ENCODE measurements at regions not wholly inside any gene's neighbourhood (a gene's known extent, or its start where the extent isn't known, plus 50 kb on each side); places are given as distances from the start of the nearest gene placed in this dataset.

GRCh38 chr11:69413993-69414392 is 67.5 kb upstream of the LINC01488 start:
- DNase-seq (ENCODE audit: low read depth, low spot score): no peak

DNA sequence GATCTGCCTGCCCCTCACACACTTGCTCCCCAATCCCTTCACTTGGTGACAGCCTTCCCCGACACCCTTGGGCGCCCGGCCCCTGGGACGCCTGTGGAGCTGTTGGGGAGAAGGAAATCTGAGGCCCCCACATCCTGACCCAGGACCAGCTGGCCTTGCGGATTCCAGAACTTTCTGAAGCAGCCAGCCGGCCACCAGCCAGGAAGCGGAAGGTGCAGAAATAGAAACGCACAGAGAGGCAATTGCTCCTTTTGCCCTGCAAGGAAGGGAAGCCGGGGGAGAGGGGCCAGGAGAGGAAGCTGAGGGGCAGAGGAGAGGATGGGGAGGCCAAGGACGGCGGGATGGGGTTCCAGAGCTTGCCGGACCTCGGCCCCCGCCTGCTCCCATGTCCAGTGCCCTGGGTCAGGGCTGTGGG is 66.7 kb upstream of the LINC01488 start:
- no peak for DNase-seq (ENCODE audit: low read depth, low spot score)

DNA sequence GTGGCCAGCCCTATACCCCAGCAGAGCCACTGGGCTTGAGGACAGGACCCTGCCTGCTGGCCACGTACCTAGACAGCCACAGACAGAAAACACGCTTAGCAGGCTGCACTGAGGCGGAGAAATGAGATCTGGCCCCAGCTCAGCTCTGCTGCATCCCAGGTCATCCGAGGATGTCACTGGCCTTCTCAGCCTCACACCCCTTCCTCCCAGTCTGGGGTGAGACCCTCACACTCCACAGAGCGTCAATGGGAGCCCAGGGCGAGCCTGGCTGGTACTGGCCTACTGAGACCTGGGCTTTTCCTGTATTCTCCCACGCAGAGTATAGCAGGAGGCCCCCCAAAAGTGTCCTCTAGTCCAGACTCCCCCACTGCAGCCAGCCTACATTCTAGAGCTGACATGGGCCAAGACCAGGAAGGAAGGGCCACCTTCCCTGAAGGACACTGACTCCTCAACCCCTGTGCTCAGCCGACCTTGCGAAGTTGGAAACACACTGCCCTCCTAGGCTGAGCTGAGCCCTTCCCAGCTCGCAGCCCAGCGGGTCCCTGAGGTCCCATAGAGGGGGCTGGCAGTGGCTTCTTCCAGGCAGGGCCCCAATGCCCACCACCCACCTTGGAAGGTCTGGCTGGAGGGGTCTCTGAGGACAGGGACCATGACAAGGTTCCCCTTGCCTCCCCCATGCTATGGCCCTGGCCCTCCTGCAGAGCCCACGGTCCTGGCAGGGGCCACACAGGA is 65.9 kb upstream of the LINC01488 start:
- DNase-seq (ENCODE audit: low read depth, low spot score): no peak

GRCh38 chr11:69416143-69416515 is 65.3 kb upstream of the LINC01488 start:
- no peak for DNase-seq (ENCODE audit: low read depth, low spot score)

DNA sequence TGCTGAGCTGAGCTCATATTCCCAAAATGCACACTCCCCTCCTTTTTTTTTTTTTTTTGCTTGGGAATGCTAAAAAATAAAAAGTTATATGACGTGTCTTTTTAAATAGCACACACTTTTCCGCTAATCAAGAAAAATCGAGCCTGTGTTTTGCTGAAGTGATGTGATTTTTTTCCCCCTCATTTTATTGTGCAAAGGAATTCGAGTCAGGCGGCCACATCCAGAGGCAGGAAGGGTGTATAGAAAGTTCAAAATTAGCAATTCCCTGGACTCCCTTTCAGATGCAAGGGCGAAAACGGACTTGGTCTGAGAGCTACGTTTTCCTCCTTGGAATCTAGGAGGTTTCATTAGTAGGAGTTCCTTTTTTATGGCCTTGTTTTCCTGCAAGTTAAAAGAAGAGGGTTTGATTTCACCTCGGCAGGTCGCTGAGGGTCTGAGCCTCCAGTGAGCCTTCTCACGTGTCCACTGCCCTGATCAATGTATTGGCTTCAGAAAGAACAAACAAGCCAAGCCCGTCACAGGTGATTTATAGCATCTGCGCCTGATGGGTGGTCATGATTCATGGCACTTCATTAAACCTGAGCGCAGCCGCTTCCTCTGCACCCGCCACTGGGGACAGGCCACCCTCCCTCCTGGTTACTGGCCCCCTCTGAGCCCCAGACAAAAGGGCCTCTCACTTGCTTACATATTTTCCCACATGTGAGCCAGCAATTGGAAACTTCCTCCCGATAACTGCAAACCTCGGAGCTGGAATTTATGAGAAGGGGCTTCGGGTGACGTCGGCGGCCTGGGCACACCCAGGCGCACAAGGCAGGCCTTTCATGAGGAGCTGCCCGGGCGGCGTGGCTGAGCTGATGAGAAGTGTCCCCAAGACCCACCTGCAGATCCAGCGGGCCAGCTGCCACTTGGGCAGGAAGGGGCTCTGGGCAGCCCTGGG is 64.4 kb upstream of the LINC01488 start:
- DNase-seq (ENCODE audit: low read depth, low spot score): no peak

DNA sequence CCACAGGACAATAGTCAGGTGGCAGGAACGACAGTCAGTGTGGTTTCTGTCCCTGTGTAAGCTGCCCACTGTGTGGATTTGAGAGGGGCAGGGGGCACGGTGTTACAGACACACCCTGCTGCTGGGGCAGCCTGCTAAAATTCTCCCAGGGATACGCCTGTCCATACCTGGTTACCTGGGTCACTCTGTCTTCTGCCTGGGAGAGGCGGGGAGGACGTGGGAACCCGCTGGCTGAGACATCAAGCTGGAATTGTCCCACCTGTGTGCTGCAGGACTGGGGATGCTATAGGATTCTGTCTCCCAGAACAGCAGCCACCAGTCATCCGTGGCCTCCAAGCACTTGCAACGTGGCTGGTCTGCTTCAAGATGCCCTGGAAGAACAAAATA is 63.8 kb upstream of the LINC01488 start:
- no peak for DNase-seq (ENCODE audit: low read depth, low spot score)

DNA sequence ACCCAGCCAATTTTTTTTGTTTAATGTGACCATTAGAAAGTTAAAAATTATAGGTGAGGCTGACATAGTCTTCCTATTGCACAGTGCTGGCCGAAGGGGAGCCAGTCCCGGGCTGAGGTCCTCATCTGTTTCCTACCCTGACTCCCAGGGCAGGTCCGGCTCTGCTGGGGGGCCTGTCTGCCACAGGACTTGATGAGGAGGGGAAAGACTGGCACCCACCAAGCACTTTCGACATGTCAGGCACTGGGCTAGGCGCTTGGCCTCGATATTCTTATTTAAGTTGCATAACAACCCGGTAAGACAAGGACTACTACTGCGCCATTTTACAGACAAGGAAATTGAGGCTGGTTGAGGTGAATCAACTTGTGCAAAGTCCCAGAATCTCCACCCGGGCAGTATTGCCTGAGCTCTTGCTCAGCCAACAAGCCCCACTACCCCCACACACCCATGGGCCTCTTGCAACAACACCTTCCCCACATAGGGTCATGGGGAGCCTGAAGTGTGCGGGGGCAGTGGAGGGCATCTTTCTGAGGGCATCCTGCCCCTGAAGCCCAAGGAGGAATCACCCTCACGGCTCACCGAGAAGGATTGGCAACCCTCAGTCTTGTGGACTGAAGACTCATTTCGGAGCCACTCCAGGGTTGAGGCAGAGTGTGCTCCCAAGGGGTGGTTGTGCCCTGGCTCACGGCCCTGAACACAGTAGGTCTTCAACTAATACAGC is 62.7 kb upstream of the LINC01488 start:
- DNase-seq (ENCODE audit: low read depth, low spot score): no peak

DNA sequence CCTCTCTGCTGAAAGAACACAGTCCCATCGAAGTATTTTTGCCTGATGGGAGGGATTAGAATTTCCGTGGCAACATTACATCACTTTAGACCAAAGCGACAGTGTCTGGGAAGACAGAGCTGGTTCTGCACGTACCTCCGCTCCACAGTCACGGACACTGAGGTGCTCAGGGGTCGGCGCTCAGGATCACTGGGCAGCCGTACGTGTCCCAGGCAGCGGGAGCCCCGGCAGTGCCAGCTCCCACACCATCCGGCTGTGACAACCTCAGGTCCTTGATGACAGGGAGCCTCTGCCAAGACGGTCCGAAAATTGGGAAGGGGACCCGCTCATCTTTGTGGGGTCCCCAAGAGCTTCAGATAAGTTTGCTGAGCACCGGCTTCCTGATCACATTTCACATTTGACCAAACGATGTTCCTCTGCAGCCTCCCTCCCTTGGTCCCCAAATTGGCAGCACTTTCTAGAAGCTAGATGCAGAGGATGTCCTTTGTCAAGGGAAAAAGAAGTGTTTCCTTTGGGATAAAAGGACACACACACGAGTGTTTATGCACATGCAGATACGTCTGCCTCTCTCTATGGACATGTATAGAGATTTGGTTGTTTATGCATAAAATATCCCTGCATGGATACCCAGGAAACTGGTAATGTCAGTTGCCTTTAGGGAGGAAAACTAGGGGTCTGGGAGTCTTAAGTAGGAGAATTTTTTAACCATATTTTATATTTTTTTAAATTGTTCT is 61.6 kb upstream of the LINC01488 start:
- no peak for DNase-seq (ENCODE audit: low read depth, low spot score)

GRCh38 chr11:69422645-69423044 is 58.8 kb upstream of the LINC01488 start:
- DNase-seq (ENCODE audit: low read depth, low spot score): no peak

DNA sequence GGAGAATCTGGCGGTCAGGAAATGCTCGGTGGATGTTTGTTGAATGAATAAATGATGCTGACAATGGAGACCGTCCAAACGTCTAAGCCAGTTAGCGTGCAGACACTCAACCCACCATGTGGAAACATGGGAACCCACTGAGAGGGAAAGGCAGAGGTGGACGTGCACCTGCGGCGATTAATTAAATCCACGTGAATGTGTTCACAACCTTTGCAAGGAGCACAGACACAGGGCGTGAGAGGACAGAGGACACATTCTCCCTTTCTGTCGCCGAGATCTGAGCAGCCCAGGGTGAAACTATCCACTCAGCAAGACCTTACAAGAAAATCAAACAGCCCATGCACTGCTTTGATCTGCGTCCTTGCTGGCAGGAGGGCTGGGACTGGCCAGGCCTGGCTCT is 58.3 kb upstream of the LINC01488 start:
- DNase-seq (ENCODE audit: low read depth, low spot score): no peak

DNA sequence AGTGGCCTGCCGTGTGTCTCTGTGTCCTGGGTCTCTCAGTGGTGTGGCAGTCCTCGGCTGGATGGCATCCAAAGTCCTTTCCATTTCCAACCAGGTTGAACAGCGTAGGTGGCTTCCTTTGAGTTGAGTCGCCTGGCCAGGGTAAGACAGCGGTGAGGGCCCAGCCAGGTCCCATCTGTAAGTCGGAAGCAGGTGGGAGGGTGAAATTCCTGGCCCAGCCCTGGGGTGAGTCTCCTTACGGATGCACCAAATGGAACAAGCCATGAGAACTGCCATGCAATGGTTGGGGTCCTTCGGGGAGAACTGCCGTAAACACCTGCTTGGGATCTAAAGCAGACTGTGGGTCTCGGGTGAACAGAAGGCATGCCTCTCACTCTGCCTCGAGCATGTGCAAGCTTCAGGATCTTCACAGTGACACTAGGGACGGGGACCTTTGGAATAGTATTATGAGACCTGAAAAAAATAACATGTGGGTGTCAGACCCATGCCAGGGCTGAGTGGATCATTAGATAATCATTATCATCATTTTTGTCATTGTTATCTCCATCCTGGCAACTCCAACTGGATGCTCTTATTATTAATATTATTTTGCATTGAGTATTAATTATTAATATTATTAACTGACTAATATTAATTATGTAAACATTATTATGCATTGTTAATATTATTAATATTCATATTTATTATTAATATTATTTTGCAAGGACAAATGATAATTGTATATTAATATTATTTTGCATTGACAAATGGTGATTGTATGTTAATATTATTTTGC is 57.7 kb upstream of the LINC01488 start:
- DNase-seq (ENCODE audit: low read depth, low spot score): no peak

GRCh38 chr11:69424748-69425147 is 56.7 kb upstream of the LINC01488 start:
- DNase-seq (ENCODE audit: low read depth, low spot score): no peak

DNA sequence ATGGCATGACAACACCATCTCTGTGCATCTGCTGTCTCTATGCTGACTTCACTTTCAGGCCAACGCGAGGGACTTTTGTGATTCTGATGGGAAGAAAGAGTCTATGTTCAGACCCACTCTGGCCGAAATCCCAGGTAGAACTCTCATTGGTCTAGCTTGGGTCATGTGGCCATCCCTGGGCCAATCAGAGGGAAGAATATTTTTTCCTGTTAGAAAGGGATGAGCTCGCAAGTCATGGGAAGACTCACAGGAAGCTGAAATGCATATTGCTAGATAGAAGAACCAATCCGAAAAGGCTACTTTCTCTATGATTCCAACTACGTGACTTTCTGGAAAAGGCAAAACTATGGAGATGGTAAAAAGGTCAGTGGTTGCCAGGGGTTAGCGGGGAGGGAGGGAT is 56.0 kb upstream of the LINC01488 start:
- no peak for DNase-seq (ENCODE audit: low read depth, low spot score)

DNA sequence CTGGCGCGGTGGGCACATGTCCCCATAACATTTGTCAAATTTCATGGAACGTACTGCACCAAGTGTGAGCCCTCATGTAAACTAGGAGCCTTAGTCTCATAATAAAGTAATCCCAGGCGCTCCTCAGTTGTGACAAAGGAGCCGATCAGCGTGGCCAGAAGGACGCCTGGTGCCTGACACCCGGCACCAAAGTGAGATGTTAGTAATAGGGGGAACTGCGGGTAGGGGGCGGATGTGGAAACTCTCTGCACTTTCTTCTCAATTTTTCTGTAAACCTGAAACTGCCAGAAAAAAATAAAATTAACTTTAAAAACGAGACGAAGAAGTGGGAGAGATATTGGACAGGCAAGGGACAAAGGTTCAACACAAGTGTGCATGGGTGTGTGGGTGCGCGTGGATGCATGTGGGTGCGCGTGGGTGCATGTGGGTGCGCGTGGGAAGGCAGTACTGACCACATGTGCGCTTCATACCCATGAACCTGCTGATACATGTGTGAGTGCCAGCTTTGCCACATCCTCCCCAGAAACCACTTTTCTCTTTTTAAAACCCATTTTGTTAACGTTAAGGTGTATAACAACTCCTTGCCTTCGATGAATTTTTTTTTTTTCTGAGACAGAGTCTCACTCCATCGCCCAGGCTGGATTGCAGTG is 55.4 kb upstream of the LINC01488 start:
- no peak for DNase-seq (ENCODE audit: low read depth, low spot score)

DNA sequence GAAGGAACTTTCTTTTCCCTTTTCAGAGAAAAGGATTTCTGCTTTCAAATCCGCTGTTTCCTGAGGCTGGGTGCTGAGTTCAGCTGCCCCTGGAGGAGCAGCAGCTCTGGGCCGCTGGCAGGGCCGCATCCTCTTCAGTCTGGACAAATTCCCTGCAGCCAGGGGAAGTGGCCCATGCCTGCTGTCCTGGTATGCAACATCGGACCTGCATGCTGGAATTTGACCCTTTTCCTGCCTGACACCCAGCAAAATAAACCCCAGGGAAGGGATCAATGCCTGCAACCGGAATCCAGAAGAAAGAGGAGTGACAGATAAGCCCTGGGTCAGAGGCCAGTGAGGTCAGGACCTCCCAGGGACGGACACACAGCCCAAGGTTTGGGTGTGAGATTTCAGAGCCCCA is 54.1 kb upstream of the LINC01488 start:
- DNase-seq (ENCODE audit: low read depth, low spot score): no peak

DNA sequence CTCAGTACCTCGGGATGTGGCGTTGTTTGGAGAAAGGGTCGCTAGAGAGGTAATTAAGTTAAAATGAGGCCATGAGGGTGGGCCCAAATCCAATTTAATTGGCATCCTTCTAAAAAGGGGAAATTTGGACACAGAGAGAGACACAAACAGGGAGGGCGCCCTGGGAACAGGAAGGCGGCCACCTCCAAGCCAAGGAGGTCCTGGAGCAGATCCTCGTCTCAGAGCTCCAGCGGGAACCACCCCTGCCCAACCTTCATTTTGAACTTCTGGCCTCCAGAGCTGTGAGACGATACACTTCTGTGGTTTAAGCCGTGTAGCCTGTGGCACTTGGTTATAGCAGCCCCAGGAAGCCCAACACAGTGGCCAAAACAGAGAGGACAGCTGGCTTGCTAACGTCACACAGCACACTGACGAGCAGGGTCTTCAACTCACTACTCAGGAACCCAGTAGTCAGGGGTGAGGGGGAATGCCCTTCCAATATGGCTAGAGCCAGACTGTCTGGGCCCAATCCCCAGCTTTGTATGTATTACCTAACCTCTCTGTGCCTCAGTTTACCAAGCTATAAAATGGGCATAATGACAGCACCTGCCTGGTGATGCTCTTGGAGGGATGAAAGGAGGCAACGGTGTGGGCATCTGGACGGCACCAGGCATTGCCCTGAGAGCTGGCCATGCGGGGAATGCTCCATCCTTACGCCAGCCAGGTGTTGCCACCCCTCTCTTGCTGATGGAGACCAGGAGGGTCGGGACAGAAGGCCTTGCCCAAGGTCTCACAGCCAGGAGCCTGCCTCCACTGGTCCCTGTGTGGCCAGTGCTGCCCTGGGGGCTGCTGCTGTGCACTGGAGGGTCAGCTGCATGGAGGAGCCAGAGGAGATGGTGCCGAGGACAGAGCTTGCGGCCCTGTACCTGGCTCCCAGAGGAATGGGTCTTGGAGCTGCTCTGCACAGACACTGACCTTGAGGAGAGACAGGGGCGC is 53.3 kb upstream of the LINC01488 start:
- DNase-seq (ENCODE audit: low read depth, low spot score): no peak

DNA sequence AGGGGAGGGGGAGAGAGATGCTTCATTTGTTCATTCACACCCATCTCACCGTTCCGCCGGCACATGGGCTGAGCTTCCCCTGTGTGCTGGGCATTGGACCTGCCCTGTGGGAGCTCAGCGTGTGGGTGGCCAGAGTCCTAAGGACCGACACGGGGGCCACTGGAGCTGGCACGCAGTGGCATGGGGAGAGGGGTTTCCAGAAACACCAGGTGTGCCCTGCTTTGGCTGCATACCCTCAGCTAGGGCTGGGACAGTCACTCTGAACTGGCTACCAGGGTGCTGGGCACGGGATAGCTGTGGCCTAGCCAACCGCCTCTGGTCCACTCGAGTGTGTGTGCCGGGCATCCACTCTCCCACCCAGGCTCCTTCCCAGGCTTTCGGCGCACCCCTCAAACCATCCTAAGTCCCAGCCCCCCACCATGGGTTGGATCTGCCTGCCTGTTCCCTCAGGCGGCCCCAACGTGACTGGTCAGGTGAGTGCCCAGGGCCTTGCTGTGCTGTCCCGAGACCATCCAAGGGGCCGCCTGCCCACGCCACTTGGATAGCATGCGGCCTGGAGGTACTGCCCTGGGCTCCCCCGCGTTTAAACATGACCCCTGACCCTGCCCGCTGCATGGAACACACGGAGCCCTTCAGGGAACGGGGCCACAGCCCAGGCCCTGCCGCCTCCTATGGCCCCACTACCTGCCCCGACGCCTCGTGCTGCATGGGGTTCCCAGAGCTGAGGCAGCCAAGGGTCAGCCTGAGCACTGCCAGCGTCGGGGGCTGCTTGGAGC is 51.6 kb upstream of the LINC01488 start:
- DNase-seq (ENCODE audit: low read depth, low spot score): no peak

GRCh38 chr11:69430566-69430965 is 50.9 kb upstream of the LINC01488 start:
- no peak for DNase-seq (ENCODE audit: low read depth, low spot score)

Data from smooth muscle cell of the brain vasculature (primary cell).